ENCODE measurements at regions not wholly inside any gene's neighbourhood (a gene's known extent, or its start where the extent isn't known, plus 50 kb on each side); places are given as distances from the start of the nearest gene placed in this dataset.

DNA sequence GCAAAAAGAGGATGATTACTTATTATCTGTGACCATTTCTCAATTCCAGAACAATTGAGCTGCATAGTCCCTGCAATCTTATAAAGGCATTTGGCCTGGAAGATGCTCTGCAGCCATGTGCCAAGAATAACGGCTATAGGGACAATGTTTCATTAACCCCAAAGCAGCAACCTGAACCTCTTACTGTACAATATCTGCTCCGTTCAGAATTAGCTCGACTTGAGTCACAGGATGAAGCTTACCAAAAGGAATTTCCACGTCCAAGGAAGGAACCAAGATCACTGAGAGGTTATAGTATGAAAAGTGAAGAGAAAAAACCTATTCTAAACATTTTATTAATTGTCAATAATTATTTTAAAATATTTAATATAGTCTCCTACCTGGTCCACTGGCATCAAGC lies 167.3 kb upstream of the GMDS start:
- in situ Hi-C loops (cut with MboI; ENCODE audit: low pct_unique_long_range_greater_than_20kb, low sequenced_read_pairs, unreplicated experiment), result no loop called here
- TF ChIP-seq, protein P1, sequence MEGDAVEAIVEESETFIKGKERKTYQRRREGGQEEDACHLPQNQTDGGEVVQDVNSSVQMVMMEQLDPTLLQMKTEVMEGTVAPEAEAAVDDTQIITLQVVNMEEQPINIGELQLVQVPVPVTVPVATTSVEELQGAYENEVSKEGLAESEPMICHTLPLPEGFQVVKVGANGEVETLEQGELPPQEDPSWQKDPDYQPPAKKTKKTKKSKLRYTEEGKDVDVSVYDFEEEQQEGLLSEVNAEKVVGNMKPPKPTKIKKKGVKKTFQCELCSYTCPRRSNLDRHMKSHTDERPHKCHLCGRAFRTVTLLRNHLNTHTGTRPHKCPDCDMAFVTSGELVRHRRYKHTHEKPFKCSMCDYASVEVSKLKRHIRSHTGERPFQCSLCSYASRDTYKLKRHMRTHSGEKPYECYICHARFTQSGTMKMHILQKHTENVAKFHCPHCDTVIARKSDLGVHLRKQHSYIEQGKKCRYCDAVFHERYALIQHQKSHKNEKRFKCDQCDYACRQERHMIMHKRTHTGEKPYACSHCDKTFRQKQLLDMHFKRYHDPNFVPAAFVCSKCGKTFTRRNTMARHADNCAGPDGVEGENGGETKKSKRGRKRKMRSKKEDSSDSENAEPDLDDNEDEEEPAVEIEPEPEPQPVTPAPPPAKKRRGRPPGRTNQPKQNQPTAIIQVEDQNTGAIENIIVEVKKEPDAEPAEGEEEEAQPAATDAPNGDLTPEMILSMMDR (IDR thresholded peaks at IDR 0.05; ENCODE audit: extremely low read depth, insufficient read depth, missing control alignments), result no peak
- no peak for DNase-seq (ENCODE audit: low spot score)

DNA sequence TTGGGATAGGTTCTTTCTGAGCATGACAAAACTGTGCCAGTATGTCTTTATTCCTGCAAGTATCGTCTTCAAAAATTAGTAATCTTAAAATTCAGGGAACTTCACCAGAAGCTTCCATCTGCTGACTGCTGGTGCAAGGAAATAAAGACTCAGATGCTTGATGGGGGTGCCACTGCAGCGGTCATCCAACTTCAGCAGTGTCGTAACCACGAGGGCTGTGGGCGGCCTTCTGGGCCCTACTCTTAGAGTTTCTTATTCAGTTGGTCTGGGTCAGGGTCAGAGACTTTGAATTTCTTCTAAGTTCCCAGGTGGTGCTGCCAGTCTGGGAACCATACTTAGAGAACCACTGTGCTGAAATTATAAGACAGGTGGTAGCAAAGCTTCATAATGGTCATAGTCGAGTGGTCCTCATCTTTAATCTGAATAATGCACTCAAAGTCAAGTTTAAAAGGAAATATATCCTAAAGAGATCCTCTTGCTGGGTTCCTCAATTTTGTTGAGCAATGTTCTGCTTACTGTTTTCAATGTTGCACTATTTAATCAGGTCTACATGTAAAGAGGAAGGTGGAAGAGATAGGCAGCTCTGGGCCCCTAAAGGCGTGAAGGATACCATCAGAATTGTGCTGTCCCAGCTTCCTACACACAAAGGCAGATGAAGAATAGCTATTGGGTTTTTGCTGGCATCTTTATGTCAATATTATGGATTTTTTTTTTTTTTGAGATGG lies 165.4 kb upstream of the GMDS start:
- TF ChIP-seq, protein P1 (IDR thresholded peaks at IDR 0.05; ENCODE audit: extremely low read depth, insufficient read depth, missing control alignments), result no peak
- no peak for DNase-seq (ENCODE audit: low spot score)

DNA sequence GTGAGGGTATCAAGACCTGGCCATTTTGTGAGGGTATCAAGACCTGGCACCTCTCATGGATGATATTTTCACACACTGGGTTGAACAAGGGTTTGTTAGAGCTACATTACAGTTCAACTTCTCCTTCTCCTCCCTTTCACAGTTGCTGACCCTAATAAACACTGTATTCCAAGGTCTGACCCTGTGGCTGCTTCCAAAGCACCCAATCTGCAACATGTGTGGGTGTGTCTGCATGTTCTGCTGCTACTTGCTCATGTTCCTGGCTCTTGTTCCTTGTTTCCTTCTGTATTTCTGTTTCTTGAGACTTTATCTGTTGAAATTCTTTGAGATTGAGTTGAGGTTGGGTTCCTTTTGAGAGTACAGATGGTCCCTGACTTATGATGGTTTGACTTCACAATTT lies 162.1 kb upstream of the GMDS start:
- TF ChIP-seq, protein P1 (IDR thresholded peaks at IDR 0.05; ENCODE audit: extremely low read depth, insufficient read depth, missing control alignments), result no peak
- in situ Hi-C loops (cut with MboI; ENCODE audit: low pct_unique_long_range_greater_than_20kb, low sequenced_read_pairs, unreplicated experiment), result no loop called here
- DNase-seq (ENCODE audit: low spot score), result no peak

More for the DNA sequence above, 165.4 kb upstream of the GMDS start:
- in situ Hi-C loops (cut with MboI; ENCODE audit: low pct_unique_long_range_greater_than_20kb, low sequenced_read_pairs, unreplicated experiment), result no loop called here

DNA sequence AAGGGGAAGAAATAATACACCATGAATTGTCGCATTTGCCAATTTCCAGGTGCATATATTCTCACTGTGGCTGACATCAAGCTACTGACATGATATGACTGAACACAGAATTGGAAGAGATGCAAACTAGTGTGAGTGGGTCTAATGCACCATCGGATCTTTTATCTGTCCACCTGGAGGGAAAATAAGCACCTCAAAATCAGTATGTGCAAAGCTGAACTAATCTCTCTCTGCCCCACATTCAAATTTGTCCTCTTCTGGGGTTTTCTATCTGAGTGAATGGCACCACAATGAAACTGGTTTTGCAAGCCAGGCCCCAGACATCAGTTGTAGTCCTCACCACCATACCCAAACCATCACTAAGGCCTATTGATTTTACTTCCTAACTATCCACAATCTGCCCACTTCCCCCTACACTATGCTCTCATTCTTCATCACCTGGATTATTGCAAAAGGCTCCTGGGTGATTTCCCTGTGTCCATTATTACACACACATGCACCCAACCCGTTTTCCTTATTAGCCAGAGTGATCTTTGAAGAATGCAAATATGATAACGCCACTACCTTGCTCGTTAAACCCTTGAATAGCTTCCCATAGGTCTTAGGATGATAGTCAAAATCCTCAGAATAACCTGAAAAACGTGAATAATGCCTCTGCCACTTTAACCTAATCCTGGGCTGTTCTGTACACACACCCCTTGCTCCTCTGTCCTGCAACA lies 159.0 kb upstream of the GMDS start:
- TF ChIP-seq, protein P1 (IDR thresholded peaks at IDR 0.05; ENCODE audit: extremely low read depth, insufficient read depth, missing control alignments), result no peak
- in situ Hi-C loops (cut with MboI; ENCODE audit: low pct_unique_long_range_greater_than_20kb, low sequenced_read_pairs, unreplicated experiment), result no loop called here
- DNase-seq (ENCODE audit: low spot score), result no peak

DNA sequence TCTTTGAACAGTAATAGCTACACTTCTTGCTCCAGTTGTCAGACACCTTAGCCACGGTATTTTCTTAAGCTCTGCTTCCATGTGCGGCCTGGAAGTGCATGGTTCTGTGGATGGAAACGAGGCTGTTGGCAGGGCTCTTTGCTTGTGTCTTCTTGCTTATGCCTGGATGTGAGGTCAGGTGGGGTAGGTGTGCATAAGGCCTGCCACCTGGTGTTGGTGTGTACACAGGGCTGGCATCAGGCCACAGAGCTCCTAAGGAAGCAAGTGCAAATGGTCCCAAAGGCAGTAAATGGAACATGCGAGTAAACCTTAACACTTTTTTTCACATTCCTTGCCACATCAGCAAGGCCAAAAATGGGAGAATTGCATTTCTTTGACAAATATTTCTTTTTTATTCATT lies 158.1 kb upstream of the GMDS start:
- DNase-seq (ENCODE audit: low spot score), result no peak
- in situ Hi-C loops (cut with MboI; ENCODE audit: low pct_unique_long_range_greater_than_20kb, low sequenced_read_pairs, unreplicated experiment), result no loop called here
- TF ChIP-seq, protein P1 (IDR thresholded peaks at IDR 0.05; ENCODE audit: extremely low read depth, insufficient read depth, missing control alignments), result no peak

DNA sequence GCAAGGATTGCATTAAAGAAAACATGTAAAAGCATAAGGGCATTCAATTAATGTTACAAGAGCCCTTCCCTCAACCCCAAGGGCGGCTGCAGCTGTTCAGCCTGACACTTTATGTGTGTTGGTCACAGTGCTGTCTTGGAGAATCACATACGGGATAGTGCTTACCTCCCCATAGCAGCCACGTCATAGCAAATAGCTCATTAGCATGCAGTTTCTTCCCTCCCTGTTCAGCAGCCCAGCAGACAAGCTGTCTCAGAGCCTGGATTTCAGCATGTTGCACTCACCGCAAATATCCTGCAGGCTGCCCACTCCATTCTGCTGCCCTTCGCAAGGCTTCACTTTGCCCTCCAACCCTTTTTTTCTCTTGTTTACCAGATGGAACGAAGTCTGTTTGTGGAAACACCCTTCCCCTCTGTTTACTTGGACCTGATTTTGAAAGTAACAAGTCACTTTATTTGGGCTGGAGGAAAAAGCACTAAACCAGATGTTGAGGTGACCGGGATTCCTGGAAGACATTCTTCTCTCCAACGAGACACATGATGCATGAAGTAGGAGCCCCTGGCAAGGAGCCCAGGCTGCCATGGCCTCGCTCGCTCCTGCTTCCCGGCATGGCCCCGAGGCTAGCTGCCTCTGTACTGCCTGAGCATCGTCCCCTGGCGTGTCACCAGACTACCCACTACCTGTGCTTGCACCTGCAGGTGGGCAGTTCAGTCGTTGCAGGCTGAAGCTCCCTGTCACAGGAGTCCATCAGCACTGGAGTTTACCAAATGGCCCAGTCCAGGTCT lies 151.6 kb upstream of the GMDS start:
- in situ Hi-C loops (cut with MboI; ENCODE audit: low pct_unique_long_range_greater_than_20kb, low sequenced_read_pairs, unreplicated experiment), result no loop called here
- TF ChIP-seq, protein P1 (IDR thresholded peaks at IDR 0.05; ENCODE audit: extremely low read depth, insufficient read depth, missing control alignments), result no peak
- DNase-seq (ENCODE audit: low spot score), result no peak
